Glutamatergic neuron (in vitro differentiated cells): ENCODE measurements at regions not wholly inside any gene's neighbourhood (a gene's known extent, or its start where the extent isn't known, plus 50 kb on each side); places are given as distances from the start of the nearest gene placed in this dataset.

ENCODE experiments used
- DNase-seq: peaks from one replicate; pipeline ENCODE4 v3.0.0; 2022
- H3K27ac Mint-ChIP-seq: one replicate; pipeline ENCODE4 v1.8.0; 2020; ENCODE audit warnings: mild to moderate bottlenecking, mixed read lengths, inconsistent platforms; ENCODE audit not compliant: unreplicated experiment
- H3K27me3 Mint-ChIP-seq: one replicate; pipeline ENCODE4 v1.8.0; 2020; ENCODE audit warnings: mild to moderate bottlenecking, moderate library complexity, mixed read lengths, inconsistent platforms; ENCODE audit not compliant: unreplicated experiment
- H3K36me3 Mint-ChIP-seq: one replicate; pipeline ENCODE4 v1.8.0; 2020; ENCODE audit warnings: mild to moderate bottlenecking, mixed read lengths, inconsistent platforms; ENCODE audit not compliant: unreplicated experiment
- H3K4me1 Mint-ChIP-seq: one replicate; pipeline ENCODE4 v1.8.0; 2020; ENCODE audit warnings: mild to moderate bottlenecking, low read depth, mixed read lengths, inconsistent platforms; ENCODE audit not compliant: unreplicated experiment
- H3K4me3 Mint-ChIP-seq: one replicate; pipeline ENCODE4 v1.8.0; 2020; ENCODE audit warnings: mild to moderate bottlenecking, mixed read lengths, inconsistent platforms; ENCODE audit not compliant: unreplicated experiment
- H3K9me3 Mint-ChIP-seq: one replicate; pipeline ENCODE4 v1.8.0; 2020; ENCODE audit warnings: mild to moderate bottlenecking, moderate library complexity, mixed read lengths, inconsistent platforms; ENCODE audit not compliant: unreplicated experiment
- TF ChIP-seq, protein P1 (sequence below): fragments of 200-600 bp; sonication (generic); IDR thresholded peaks from one replicate; pipeline ENCODE4 v1.5.0; 2021; ENCODE audit not compliant: partially characterized antibody, unreplicated experiment

DNA sequence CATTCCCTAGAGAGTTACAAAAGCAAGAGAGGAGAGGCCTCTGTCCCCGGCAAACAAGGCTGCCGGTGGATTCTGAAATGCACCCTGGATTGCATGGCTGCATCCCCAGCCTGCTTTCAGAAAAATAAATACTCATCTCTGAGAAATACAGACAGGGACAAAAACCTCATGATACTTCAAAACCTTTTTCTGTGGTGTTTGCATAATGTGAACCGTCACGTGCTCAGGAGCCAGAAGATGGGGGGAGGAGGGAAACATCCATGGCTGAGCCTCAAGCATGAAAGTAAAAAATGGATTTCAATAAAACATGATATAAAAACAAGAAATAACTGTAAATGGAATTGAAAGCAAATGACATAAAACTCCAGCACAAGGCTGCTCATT, 198.5 kb upstream of the NCAM1 start:
- no peak for DNase-seq

DNA sequence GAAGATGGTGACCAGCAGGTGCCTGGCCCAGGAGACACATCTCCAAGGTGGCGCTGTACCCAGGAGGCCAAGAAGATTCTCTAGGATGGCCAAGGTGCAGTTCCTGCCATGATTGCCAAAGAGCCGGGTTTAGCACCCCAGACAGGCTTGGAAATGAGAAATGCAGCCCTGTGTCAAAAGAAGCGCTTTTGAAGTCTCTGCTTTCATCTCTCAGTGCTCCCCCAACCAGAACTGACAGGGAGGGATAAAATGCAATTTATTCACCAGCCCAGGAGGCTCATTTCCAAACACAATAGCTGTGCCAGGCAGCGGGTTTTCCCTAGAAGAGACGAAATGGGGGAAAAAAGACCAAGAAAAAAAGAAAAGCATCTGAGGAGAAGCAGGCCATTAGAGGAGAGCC, 195.9 kb upstream of the NCAM1 start:
- no peaks in the 10 kb centered on the region for H3K36me3 Mint-ChIP-seq
- no peak overlapping the region for H3K4me3 Mint-ChIP-seq
- peaks cover 2% of the 10 kb centered on the region for H3K9me3 Mint-ChIP-seq
- peaks cover 8% of the 10 kb centered on the region for H3K4me1 Mint-ChIP-seq
- H3K27ac Mint-ChIP-seq = no peak overlapping the region
- DNase-seq = no peak
- TF ChIP-seq, protein P1, sequence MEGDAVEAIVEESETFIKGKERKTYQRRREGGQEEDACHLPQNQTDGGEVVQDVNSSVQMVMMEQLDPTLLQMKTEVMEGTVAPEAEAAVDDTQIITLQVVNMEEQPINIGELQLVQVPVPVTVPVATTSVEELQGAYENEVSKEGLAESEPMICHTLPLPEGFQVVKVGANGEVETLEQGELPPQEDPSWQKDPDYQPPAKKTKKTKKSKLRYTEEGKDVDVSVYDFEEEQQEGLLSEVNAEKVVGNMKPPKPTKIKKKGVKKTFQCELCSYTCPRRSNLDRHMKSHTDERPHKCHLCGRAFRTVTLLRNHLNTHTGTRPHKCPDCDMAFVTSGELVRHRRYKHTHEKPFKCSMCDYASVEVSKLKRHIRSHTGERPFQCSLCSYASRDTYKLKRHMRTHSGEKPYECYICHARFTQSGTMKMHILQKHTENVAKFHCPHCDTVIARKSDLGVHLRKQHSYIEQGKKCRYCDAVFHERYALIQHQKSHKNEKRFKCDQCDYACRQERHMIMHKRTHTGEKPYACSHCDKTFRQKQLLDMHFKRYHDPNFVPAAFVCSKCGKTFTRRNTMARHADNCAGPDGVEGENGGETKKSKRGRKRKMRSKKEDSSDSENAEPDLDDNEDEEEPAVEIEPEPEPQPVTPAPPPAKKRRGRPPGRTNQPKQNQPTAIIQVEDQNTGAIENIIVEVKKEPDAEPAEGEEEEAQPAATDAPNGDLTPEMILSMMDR = no peak
- H3K27me3 Mint-ChIP-seq = no peaks in the 10 kb centered on the region

More for the DNA sequence above, 198.5 kb upstream of the NCAM1 start:
- Mint-ChIP-seq H3K36me3 (no peaks in the 10 kb centered on the region), H3K27ac (no peak overlapping the region), H3K9me3 (no peaks in the 10 kb centered on the region), H3K27me3 (no peaks in the 10 kb centered on the region), H3K4me3 (no peak overlapping the region), H3K4me1 (peaks cover 8% of the 10 kb centered on the region)
- TF ChIP-seq, protein P1 = no peak

DNA sequence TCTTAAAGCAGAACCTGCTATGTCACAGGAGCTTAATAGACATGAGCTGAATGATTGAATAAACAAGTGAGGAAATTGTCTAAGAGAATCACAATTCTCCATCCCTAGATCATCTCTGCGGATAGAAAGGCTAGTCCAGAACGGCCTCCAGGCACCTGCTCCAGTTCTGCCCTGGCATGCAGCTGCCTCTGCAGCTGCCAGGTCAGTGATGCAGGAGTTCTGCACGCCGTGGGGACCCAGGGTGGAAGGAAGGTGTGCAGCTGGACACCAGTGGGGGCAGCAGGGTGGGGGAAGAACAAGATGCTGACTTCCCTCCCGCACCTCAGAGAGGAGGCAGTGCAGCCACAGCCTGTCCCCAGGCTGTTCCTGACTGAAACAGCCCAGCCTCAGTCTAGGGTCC, 192.1 kb upstream of the NCAM1 start:
- H3K9me3 Mint-ChIP-seq = peaks cover 2% of the 10 kb centered on the region

DNA sequence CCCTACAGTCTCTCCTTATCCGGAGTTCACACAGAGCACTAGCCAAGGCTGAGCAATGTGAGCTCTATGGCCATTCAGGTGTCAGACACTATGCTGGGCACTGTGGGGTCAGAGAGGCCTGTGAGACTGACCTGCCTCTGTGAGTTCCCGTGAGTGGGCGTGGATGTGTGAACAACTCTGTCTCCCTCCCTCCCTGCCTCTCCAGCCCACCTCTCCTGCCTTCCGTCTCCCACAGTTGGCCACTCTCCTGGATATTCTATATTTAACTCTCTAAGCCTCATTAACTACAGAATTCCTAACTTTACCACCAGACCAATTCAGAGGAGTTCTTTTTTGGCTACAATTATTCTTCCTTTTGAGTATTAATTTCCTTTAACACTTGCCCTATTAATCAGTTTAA, 191.6 kb upstream of the NCAM1 start:
- Mint-ChIP-seq H3K9me3 (peaks cover 2% of the 10 kb centered on the region), H3K36me3 (peaks cover 4% of the 10 kb centered on the region), H3K4me1 (no peaks in the 10 kb centered on the region), H3K4me3 (no peak overlapping the region), H3K27me3 (peaks cover 2% of the 10 kb centered on the region), H3K27ac (no peak overlapping the region)
- no peak for DNase-seq
- TF ChIP-seq, protein P1 = no peak

More for the DNA sequence above, 192.1 kb upstream of the NCAM1 start:
- Mint-ChIP-seq H3K36me3 (peaks cover 4% of the 10 kb centered on the region), H3K27me3 (peaks cover 2% of the 10 kb centered on the region), H3K4me3 (no peak overlapping the region), H3K4me1 (no peaks in the 10 kb centered on the region), H3K27ac (no peak overlapping the region)
- TF ChIP-seq, protein P1 = no peak
- no peak for DNase-seq

DNA sequence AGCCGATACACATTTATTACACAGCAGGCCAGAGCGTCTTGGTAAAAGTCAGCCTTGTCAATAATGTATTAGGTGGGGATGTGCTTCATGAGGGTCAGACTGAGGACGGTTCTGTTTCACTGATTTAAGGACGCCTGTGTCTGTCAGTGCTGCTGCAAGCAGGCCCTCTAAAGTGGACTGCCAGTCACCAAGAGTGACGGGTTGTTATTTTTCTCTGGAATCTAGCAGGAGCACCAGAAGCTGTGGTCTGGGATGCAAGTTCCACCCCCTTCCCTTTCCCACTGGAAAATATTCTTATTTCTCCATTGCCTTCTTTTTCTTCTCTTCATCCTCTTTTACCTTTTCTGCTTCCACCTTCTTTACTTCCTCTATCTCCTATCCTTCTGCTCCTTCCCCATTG, 191.2 kb upstream of the NCAM1 start:
- peaks cover 4% of the 10 kb centered on the region for H3K36me3 Mint-ChIP-seq
- no peaks in the 10 kb centered on the region for H3K4me1 Mint-ChIP-seq
- H3K27ac Mint-ChIP-seq = no peak overlapping the region
- H3K4me3 Mint-ChIP-seq = no peak overlapping the region
- peaks cover 2% of the 10 kb centered on the region for H3K9me3 Mint-ChIP-seq
- DNase-seq = no peak
- TF ChIP-seq, protein P1 = no peak
- H3K27me3 Mint-ChIP-seq = peaks cover 2% of the 10 kb centered on the region
